Effector memory CD8-positive, alpha-beta T cell (primary cell): ENCODE measurements at regions not wholly inside any gene's neighbourhood (a gene's known extent, or its start where the extent isn't known, plus 50 kb on each side); places are given as distances from the start of the nearest gene placed in this dataset.

Experiments
- ATAC-seq: fragments of 150-1000 bp; cut with Tn5 transposase; replicated peaks from 2 replicates; pipeline ENCODE4 v1.10.0; 2021; ENCODE audit warnings: mild to moderate bottlenecking, moderate library complexity
- DNase-seq, 3 experiments: peaks; one replicate each; pipeline ENCODE4 v3.0.0; 2021
- H3K27ac Mint-ChIP-seq, 2 donors: one replicate each; pipeline ENCODE4 v1.8.0; 2022; ENCODE audit warnings: mild to moderate bottlenecking in 2 of 2, mixed read lengths in 2 of 2, moderate library complexity in 2 of 2
- H3K27me3 Mint-ChIP-seq, 2 donors: one replicate each; pipeline ENCODE4 v1.8.0; 2022; ENCODE audit warnings: mixed read lengths in 2 of 2
- H3K36me3 Mint-ChIP-seq: one replicate; pipeline ENCODE4 v1.8.0; 2022; ENCODE audit warnings: mild to moderate bottlenecking, moderate library complexity, mixed read lengths; ENCODE audit not compliant: insufficient read depth
- H3K4me1 Mint-ChIP-seq, 2 donors: one replicate each; pipeline ENCODE4 v1.8.0; 2022; ENCODE audit warnings: low read depth in 2 of 2, mixed read lengths in 2 of 2
- H3K4me3 Mint-ChIP-seq, 2 donors: one replicate each; pipeline ENCODE4 v1.8.0; 2022; ENCODE audit warnings: mild to moderate bottlenecking in 2 of 2, mixed read lengths in 2 of 2, moderate library complexity in 2 of 2
- H3K9me3 Mint-ChIP-seq, 2 donors: one replicate each; pipeline ENCODE4 v1.8.0; 2022; ENCODE audit warnings: mixed read lengths in 2 of 2

DNA sequence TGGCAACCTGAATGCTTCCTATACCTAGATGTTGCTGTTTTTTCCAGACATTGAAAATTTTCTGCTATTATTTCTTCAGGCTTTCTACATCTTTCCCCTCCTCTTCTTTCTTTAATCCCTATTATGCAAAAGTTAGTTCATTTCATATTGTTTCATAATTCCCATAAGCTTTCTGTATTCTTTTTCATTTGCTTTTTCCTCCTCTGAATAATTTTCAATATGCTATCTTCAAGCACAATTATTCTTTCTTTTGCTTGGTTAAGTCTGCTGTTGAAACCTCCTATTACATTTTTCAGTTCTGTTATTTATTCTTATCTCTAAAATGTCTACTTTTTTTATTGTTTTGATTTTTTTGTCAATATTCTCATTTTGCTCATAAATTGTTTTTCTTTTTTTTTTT lies 947.1 kb upstream of the MIR17HG start:
- DNase-seq: no peak
- Mint-ChIP-seq H3K27me3 (no peaks in the 10 kb centered on the region), H3K4me1 (no peaks in the 10 kb centered on the region), H3K36me3 (no peaks in the 10 kb centered on the region), H3K4me3 (no peak overlapping the region), H3K27ac (no peak overlapping the region), H3K9me3 (peaks cover 0 to 15% of the 10 kb centered on the region in 2 donors)
- no peak for ATAC-seq

DNA sequence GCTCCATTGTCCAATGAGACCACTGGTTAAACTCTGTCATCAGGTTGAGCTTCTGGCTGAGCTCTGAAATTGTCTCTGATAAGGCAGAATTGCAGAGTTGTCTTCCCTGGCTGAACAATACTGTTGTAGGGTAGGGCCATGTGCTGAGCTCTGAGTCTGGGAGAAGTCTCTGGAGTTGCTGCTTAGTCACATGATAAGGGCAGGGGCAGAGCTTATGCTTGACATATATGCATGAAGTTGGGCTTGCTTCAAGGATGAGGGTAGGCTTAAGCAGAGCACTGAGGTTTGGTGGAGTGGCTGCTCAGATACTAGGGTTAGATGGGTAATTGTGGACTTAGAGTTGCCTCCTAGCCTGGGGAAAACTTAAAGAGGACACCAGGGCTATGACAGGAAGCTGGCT lies 946.3 kb upstream of the MIR17HG start:
- Mint-ChIP-seq H3K9me3 (peaks cover 0 to 15% of the 10 kb centered on the region in 2 donors), H3K4me1 (no peaks in the 10 kb centered on the region)
- DNase-seq: no peak

DNA sequence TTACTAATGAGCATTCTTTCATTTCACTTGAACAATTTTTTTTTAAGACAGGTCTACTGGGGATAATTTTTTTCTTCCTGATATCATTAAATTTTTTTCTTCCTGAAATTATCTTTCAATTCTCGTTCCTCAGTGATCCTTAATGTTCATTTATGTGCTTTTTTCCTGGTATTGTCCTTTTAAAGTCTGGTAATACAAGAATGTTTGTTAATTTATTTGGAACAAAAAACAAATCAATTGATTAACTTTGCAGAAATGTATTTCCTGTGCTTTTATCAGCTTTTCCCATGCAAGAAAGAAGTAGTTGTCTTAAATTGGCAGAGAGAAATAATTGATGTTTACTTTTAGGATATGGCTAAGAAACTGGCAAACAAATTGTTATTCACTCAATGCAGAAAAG lies 945.4 kb upstream of the MIR17HG start:
- Mint-ChIP-seq H3K4me1 (no peaks in the 10 kb centered on the region), H3K27me3 (no peaks in the 10 kb centered on the region), H3K27ac (no peak overlapping the region), H3K36me3 (no peaks in the 10 kb centered on the region), H3K4me3 (no peak overlapping the region), H3K9me3 (peaks cover 0 to 15% of the 10 kb centered on the region in 2 donors)
- DNase-seq: no peak
- no peak for ATAC-seq

More for the DNA sequence above, 946.3 kb upstream of the MIR17HG start:
- Mint-ChIP-seq H3K27me3 (no peaks in the 10 kb centered on the region), H3K36me3 (no peaks in the 10 kb centered on the region), H3K27ac (no peak overlapping the region), H3K4me3 (no peak overlapping the region)
- ATAC-seq: no peak

DNA sequence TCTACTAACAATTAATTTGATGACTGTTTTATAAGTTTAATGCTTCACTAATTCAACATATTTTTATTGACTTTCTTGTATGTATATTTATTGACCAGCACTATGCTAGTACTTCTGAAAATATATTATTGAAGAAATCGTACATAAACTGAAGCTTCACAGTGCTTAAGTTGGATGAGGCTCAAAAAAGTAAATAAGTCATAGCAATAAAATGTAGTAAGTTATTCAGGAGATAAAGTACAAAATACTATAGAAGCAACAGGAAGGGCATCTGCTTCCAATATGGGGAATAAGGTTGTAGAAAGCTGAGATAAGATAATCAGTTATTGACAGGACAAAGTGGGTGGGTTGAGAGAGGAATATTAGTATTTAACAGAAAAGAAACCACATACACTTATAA lies 944.9 kb upstream of the MIR17HG start:
- no peaks in the 10 kb centered on the region for H3K4me1 Mint-ChIP-seq
- no peaks in the 10 kb centered on the region for H3K36me3 Mint-ChIP-seq
- no peak overlapping the region for H3K27ac Mint-ChIP-seq
- DNase-seq: no peak
- no peaks in the 10 kb centered on the region for H3K27me3 Mint-ChIP-seq
- ATAC-seq: no peak
- no peak overlapping the region for H3K4me3 Mint-ChIP-seq
- H3K9me3 Mint-ChIP-seq: peaks cover 0 to 15% of the 10 kb centered on the region in 2 donors

DNA sequence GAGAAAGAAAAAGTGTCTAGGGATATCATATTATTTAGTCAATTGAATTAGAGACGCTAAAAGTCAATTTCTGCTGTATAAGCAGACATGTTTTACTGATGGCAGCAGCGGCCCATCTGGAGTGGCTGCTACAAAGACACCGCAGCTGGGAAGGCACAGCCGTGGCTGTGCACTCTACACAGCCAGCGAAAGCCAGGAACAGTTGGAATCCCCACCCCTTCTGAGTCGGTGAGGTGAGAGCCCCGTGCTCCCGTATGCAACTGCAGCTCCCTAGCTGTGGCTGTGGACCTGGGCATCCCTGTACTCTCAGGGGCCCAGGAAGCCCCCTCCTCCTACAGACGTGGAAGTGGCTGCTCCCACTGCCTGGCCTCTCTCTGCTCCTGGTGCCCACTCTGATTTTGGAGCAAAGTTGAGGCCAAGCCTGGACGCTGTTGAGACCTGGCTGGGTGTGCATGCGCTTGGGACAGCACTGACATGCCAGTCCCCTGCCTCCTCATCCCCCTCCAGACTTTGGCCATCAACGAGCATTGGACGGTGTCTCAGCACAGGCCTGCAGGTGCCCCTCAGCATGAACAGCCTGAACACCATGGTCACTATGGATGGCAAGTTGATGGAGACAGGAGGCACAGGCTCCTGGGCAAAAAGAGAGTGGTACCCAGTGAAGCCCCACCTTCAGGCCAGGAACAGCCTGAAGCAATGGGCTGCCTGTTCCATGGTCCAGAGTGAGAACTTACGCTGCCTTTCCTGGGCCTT lies 944.0 kb upstream of the MIR17HG start:
- Mint-ChIP-seq H3K4me3 (no peak overlapping the region), H3K27me3 (no peaks in the 10 kb centered on the region), H3K27ac (no peak overlapping the region), H3K4me1 (no peaks in the 10 kb centered on the region), H3K9me3 (peaks cover 5 to 15% of the 10 kb centered on the region in 2 donors), H3K36me3 (no peaks in the 10 kb centered on the region)
- ATAC-seq: no peak
- DNase-seq: no peak

DNA sequence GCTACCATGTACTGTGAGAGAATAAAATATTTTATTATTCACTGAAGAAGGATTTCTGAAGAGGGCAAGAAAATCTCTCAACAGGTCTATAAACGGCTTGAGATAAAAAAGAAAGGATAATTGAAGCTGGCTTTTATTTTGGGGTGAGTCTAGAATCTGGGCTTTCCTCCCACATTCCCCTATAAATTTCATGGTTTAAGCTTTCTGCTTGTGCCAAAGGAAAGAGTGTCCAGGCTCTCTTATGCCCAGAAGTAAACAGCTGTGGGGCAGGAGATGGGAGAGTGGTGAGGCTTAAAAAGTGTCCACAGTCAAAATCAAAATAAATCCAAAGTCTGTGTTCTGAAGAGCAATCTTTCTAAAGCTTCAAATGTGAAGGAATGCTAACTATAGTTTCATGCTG lies 942.2 kb upstream of the MIR17HG start:
- no peaks in the 10 kb centered on the region for H3K36me3 Mint-ChIP-seq
- no peak overlapping the region for H3K4me3 Mint-ChIP-seq
- H3K4me1 Mint-ChIP-seq: no peaks in the 10 kb centered on the region
- no peak for ATAC-seq
- peaks cover 5 to 12% of the 10 kb centered on the region in 2 donors for H3K9me3 Mint-ChIP-seq
- no peak for DNase-seq
- H3K27me3 Mint-ChIP-seq: no peaks in the 10 kb centered on the region
- H3K27ac Mint-ChIP-seq: no peak overlapping the region

DNA sequence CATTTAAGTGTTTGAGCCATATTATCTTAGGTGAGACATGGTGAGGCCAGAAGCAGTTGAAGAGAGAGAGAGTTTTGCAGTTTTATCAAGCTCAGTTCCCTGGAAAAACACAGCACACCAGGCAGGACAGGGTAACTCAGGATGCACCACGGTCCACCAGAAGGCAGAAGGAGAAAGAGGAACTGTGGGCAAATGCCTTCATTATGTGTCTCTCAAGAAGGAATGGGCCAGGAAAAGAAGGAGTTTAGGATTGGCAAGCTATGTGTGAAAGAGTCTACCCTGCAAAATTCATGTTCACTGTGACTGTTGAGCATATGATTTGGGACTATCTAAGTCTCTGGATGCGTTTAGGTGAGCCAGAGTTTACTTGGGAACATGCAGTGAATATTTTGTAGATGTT lies 934.5 kb upstream of the MIR17HG start:
- H3K27me3 Mint-ChIP-seq: no peaks in the 10 kb centered on the region
- peaks cover 8 to 11% of the 10 kb centered on the region in 2 donors for H3K9me3 Mint-ChIP-seq
- no peaks in the 10 kb centered on the region for H3K4me1 Mint-ChIP-seq
- H3K27ac Mint-ChIP-seq: no peak overlapping the region
- no peak for DNase-seq
- ATAC-seq: no peak
- H3K4me3 Mint-ChIP-seq: no peak overlapping the region
- H3K36me3 Mint-ChIP-seq: no peaks in the 10 kb centered on the region

DNA sequence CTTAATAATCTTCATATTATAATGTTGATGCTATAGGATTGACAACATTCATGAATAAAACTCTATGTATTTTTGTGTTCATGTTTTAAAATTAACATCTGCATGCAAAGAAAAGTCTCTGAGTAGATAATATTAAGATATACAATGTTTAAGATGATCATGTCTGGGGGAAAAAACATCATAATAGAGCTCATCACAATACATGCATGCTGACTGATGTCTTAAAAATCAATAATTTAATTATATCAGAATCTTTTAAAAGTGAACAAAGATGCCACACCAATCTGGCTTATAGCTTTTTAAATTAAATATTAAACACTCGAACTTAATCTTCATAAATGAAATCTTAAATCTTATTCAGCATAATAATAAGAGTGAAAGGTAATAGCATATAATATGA lies 933.9 kb upstream of the MIR17HG start:
- no peaks in the 10 kb centered on the region for H3K27me3 Mint-ChIP-seq
- H3K4me3 Mint-ChIP-seq: no peak overlapping the region
- no peak for ATAC-seq
- H3K27ac Mint-ChIP-seq: no peak overlapping the region
- peaks cover 8% of the 10 kb centered on the region in 2 donors for H3K9me3 Mint-ChIP-seq
- DNase-seq: no peak
- H3K36me3 Mint-ChIP-seq: no peaks in the 10 kb centered on the region
- no peaks in the 10 kb centered on the region for H3K4me1 Mint-ChIP-seq

DNA sequence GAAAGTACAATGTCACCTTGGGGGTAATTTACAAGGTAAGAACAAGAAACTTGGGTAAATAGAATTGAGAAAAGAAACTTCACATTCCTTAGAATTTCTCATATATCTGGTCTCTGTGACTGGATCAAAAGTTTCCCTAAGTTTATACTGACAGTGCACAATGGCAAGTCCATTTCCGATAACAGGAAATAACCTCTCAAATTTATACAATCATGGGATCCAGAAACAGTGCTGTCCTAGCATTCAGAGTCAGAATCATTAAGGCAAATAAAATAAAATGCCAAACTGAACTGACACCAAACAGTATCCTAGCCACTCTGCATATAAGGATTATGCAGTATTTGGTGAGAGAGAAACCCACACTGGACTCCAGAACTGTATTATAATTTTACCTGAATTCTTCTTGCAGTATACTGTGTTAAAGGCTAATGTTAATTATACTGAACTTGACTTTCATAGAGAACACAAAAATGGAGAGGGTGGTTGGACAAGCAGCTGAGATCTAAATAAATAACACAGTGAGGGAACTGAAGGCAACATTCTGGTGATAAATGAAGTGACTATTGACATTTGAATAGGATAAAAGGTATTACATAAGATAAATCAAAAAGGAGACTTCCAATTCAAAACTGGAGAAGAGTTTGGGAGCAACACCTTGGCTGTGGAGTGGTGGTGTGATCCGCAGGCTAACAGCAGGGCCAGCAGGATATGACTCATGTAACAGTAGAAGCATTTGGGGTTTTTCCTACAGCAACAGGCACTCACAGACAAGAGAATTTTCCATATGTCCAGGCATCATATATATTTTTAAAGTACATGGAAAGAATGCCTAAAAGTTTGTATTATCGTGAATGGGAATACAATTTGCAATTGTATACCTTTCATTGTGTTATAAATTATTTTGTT lies 932.5 kb upstream of the MIR17HG start:
- H3K27ac Mint-ChIP-seq: no peak overlapping the region
- H3K36me3 Mint-ChIP-seq: no peaks in the 10 kb centered on the region
- peaks cover 8 to 10% of the 10 kb centered on the region in 2 donors for H3K9me3 Mint-ChIP-seq
- ATAC-seq: no peak
- no peaks in the 10 kb centered on the region for H3K4me1 Mint-ChIP-seq
- no peak for DNase-seq
- H3K4me3 Mint-ChIP-seq: no peak overlapping the region
- H3K27me3 Mint-ChIP-seq: no peaks in the 10 kb centered on the region

DNA sequence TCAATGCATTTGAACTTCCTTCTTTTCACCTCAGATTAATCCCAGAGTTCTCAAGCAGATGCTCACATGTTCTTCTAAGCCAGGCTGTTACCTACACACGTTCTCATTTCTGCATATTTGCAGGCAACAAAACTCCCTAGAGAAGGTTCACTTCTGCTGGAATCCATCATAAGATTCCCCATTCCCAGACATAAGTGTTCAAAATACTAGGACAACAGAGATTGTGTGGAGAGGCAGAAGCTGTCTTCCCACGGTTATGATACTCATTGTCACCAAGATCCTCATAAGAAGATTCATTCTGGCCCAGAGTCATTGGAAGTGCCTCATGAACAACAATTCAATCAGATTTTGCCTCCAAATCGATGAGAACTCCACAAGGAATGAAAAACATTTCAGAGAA lies 931.6 kb upstream of the MIR17HG start:
- DNase-seq (no peak), ATAC-seq (no peak)
- H3K4me1 Mint-ChIP-seq: no peaks in the 10 kb centered on the region
- peaks cover 11 to 16% of the 10 kb centered on the region in 2 donors for H3K9me3 Mint-ChIP-seq
- H3K4me3 Mint-ChIP-seq: no peak overlapping the region
- H3K36me3 Mint-ChIP-seq: no peaks in the 10 kb centered on the region
- H3K27me3 Mint-ChIP-seq: no peaks in the 10 kb centered on the region
- H3K27ac Mint-ChIP-seq: no peak overlapping the region

DNA sequence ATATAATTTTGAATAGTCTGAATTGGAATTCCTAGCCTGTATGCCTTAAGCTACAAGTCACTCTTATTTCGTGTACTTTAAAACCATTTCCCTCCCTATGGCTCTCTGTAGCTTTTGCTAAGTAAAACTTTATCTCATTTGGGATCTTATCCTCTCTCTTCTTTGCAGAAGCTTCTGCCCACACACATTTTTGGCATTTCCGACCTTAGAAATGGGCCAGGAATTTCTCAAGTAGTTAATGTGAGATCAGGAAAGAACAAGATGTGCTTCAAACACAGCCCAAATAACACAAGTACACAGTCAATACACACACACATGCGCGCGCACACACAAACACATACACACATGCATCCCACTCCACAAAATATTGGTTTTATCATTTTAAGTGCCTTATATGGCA lies 931.0 kb upstream of the MIR17HG start:
- no peak for DNase-seq

DNA sequence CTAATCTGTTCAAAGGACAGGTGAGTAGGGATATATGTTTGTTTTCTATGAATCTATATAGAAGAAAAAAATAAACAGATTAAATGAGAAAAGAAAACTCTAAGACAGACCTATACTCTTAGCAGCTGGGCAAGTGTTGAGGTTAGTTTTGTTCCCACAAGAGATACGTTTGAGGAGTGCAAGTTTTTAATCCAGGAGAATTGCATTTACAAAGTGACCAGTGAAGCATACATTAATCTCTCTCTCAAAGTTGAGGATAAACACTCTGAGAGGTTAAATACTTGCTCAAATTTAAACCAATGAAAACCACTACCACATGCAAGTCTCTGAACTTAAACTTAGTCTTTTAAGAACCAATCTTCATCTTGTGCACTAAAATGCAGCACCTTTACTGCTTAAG lies 930.5 kb upstream of the MIR17HG start:
- Mint-ChIP-seq H3K36me3 (no peaks in the 10 kb centered on the region), H3K27ac (no peak overlapping the region), H3K9me3 (peaks cover 11 to 18% of the 10 kb centered on the region in 2 donors), H3K4me3 (no peak overlapping the region), H3K4me1 (no peaks in the 10 kb centered on the region), H3K27me3 (no peaks in the 10 kb centered on the region)
- DNase-seq (no peak), ATAC-seq (no peak)

More for the DNA sequence above, 931.0 kb upstream of the MIR17HG start:
- H3K4me3 Mint-ChIP-seq: no peak overlapping the region
- no peaks in the 10 kb centered on the region for H3K4me1 Mint-ChIP-seq
- H3K36me3 Mint-ChIP-seq: no peaks in the 10 kb centered on the region
- ATAC-seq: no peak
- no peak overlapping the region for H3K27ac Mint-ChIP-seq
- peaks cover 11 to 18% of the 10 kb centered on the region in 2 donors for H3K9me3 Mint-ChIP-seq
- no peaks in the 10 kb centered on the region for H3K27me3 Mint-ChIP-seq

DNA sequence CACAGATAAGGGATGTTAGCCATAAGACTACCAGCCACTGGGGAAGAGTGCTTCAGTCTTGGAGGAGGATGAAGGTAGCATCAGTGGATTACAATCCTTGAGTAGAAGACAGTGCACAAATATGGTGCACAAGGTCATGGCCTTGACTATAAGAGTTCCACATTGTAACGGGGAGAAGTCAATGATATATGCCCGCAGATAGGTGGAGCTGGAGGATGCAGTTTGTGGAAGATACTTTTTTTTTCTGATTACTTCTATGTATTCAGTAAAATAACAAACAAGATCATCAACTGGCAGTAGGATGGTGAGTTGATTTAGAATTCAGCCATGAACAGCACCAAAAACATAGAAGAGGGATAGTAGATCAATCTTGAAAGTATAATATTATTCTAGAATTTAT lies 926.8 kb upstream of the MIR17HG start:
- no peaks in the 10 kb centered on the region for H3K4me1 Mint-ChIP-seq
- no peak overlapping the region for H3K4me3 Mint-ChIP-seq
- H3K9me3 Mint-ChIP-seq: peaks cover 7 to 10% of the 10 kb centered on the region in 2 donors
- H3K27ac Mint-ChIP-seq: no peak overlapping the region
- no peak for ATAC-seq
- DNase-seq: no peak
- H3K27me3 Mint-ChIP-seq: no peaks in the 10 kb centered on the region
- no peaks in the 10 kb centered on the region for H3K36me3 Mint-ChIP-seq
